GM13977 (cell line): ENCODE measurements at regions not wholly inside any gene's neighbourhood (a gene's known extent, or its start where the extent isn't known, plus 50 kb on each side); places are given as distances from the start of the nearest gene placed in this dataset.
"Not testable (repeated sequence)": the region's sequence is repeated elsewhere in the genome, so short reads cannot be mapped to it uniquely, and the experiment has no call there.

Source experiments
- DNase-seq: peaks from one replicate; pipeline ENCODE4 v3.0.0; 2012; ENCODE audit warnings: low spot score
- in situ Hi-C: fragments of 300-500 bp; cut with MboI; formaldehyde crosslinking; loops from one replicate; pipeline ENCODE4 v1.12.0; 2022; ENCODE audit warnings: low sequenced_read_pairs, low pct_unique_long_range_greater_than_20kb, mixed read lengths, inconsistent platforms; ENCODE audit not compliant: unreplicated experiment
- TF ChIP-seq, protein P1 (sequence below): IDR thresholded peaks from 2 replicates; pipeline ENCODE4 v1.5.1; 2012; ENCODE audit warnings: mild to moderate bottlenecking, control low read depth; ENCODE audit not compliant: insufficient read depth; ENCODE audit errors: extremely low read depth, missing control alignments

DNA sequence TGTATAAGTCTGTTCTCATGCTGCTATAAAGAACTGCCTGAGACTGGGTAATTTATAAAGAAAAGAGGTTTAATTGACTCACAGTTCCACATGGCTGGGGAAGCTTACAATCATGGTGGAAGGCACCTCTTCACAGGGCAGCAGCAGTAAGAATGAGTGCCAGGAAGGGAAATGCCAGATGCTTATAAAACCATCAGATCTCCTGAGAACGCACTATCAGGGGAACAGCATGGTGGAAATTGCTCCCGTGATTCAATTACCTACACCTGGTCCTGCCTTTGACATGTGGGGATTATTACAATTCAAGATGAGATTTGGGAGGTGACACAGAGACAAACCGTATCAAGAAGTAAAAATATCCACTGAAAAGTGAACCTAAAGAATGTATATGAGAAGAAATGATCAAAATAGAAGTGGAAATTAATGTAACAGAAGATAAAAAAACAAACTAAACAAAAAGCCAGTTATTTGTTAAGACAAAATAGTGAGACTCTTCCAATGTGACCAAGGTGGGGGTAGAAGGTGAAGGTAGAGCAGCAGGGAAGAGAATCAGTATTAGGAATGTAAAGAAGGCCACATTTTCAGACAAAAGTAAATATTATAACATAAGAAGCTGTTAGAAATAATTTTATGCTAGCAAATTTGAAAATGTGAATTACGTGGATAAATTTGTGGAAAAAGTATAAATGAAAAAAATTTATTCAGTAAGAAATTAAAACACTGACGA, 372.9 kb downstream of the NKX6-1 start:
- TF ChIP-seq, protein P1, sequence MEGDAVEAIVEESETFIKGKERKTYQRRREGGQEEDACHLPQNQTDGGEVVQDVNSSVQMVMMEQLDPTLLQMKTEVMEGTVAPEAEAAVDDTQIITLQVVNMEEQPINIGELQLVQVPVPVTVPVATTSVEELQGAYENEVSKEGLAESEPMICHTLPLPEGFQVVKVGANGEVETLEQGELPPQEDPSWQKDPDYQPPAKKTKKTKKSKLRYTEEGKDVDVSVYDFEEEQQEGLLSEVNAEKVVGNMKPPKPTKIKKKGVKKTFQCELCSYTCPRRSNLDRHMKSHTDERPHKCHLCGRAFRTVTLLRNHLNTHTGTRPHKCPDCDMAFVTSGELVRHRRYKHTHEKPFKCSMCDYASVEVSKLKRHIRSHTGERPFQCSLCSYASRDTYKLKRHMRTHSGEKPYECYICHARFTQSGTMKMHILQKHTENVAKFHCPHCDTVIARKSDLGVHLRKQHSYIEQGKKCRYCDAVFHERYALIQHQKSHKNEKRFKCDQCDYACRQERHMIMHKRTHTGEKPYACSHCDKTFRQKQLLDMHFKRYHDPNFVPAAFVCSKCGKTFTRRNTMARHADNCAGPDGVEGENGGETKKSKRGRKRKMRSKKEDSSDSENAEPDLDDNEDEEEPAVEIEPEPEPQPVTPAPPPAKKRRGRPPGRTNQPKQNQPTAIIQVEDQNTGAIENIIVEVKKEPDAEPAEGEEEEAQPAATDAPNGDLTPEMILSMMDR = no peak
- in situ Hi-C loops = no loop called here
- no peak for DNase-seq

DNA sequence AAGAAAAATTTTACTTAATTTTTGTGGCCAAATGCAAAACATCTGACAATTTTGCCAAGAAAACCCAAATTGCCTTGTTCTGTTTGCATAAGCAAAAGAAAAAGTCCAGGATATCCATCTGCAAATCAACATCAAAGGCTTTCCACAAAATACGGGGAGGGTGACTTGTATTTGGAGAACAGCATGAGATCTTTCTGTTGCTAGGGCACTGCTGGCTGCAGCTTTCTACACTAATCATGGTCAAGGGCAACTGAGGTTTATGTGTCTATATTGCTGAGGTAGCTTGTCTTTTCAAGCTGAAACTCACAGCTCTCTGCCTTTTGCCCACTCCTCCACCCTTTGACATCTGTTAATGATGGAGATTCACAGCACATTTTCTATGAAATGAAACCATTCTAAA, 389.1 kb downstream of the NKX6-1 start:
- no peak for DNase-seq
- in situ Hi-C loops = no loop called here
- TF ChIP-seq, protein P1 = no peak

DNA sequence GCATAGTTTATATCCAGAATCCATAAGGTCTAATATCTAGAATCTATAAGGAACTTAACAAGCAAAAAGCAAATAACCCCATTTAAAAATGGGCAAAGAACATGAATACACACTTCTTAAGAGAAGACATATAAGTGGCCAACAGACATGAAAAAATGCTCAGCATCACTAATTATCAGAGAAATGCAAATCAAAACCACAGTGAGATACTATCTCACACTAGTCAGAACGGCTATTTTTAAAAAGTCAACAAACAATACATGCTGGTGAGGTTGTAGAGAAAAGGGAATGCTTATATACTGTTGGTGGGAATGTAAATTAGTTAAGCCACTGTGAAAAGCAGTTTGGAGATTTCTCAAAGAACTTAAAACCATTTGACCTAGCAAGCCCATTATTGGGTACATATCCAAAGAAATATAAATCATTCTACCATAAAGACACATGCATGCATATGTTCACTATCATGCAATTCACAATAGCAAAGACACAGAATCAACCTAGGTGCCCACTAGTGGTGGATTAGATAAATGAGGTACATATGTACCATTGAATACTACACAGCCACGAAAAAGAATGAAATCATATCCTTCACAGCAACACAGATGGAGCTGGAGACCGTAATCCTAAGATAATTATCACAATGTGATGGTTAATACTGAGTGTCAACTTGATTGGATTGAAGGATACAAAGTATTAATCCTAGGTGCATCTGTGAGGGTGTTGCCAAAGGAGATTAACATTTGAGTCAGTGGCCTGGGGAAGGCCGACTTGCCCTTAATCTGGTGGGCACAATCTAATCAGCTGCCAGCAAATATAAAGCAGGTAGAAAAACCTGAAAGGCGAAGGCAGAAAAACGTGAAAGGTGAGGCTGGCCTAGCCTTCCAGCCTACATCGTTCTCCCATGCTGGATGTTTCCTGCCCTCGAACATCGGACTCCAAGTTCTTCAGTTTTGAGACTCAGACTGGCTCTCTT, 397.2 kb downstream of the NKX6-1 start:
- in situ Hi-C loops, DNase-seq: not testable (repeated sequence)

DNA sequence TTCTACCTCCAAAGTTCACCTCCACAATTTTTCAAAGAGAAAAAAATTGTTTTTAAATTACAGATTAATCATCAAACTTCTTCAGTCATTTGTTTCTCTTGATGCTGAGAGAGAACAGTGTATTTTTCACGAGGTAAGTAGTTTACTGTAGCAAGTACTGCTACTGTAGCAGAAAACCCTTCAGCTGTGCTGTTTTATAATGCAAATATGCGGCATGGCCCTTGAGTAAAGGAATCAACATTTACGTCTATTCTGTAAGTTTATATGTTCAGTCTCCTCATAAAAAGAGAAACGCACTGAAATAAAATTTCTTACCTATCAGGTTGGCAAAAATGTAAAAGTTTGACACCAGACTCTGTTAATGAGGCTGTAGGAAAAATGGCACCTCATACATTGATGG, 399.0 kb downstream of the NKX6-1 start:
- TF ChIP-seq, protein P1 = no peak

DNA sequence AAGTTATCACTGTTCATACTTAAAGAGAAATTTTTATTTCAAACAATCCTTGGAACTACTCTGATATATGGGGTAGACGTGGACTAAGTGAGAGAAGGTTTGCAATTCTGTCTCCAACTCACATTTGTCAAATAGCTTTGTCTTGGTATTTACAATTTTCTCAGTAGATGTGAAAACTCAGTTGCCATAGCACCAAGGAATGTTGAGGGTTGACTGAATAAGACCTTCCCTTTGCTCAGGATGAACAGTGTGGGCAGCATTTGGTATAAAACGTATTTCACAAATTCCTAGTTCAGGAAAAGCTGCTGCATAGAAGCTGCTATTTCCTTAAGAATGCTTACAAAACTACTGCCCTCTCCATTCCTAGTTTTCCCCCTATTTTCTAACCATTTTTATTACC, 399.5 kb downstream of the NKX6-1 start:
- DNase-seq = no peak
- in situ Hi-C loops = no loop called here
- TF ChIP-seq, protein P1 = no peak

More for the DNA sequence above, 399.0 kb downstream of the NKX6-1 start:
- no peak for DNase-seq
- in situ Hi-C loops = no loop called here

DNA sequence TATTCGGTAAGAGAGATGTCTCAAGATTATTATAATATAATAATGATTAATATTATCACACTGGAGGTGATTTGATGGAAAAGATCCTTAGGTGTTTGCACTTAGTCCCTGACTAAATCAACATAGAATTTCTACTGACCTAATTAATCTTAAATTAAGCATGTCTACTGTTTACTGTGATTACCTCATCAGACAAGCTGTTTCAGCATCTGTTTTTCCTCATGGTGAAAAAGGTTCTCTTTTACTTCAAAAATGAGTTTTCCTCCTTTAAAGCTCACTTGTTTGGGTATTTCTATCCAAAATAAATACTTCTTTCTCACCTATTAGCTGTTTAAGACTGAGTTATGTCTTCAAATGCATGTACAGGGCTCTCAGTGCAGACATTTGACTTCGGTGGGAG, 407.8 kb downstream of the NKX6-1 start:
- TF ChIP-seq, protein P1 = no peak
- DNase-seq = no peak
- in situ Hi-C loops = no loop called here
